HepG2 (cell line): ENCODE measurements at regions not wholly inside any gene's neighbourhood (a gene's known extent, or its start where the extent isn't known, plus 50 kb on each side); places are given as distances from the start of the nearest gene placed in this dataset.

ENCODE experiments used
- AKAP8 ChIP-seq: sonication (generic); formaldehyde crosslinking; IDR thresholded peaks from 2 replicates; pipeline ENCODE4 v1.5.1; 2020; ENCODE audit warnings: mild to moderate bottlenecking, missing genetic modification reagents
- GABPA ChIP-seq, 2 experiments: IDR thresholded peaks; 2 replicates each; pipeline ENCODE4 v1.6.1; 2011 to 2016; ENCODE audit warnings: low read depth in 2 of 2, low read length in 1 of 2, missing biosample characterization in 1 of 2, missing genetic modification characterization in 1 of 2
- HDAC2 ChIP-seq: sonication (generic); formaldehyde crosslinking; IDR thresholded peaks from 2 replicates; pipeline ENCODE4 v1.4.0; 2020; ENCODE audit warnings: missing genetic modification reagents
- NR2C2 ChIP-seq: sonication (generic); formaldehyde crosslinking; IDR thresholded peaks from 2 replicates; pipeline ENCODE4 v1.4.0; 2020; ENCODE audit warnings: missing genetic modification reagents, mild to moderate bottlenecking, moderate library complexity, borderline replicate concordance
- SALL2 ChIP-seq: sonication (generic); formaldehyde crosslinking; IDR thresholded peaks from 2 replicates; pipeline ENCODE4 v1.8.1; 2023; ENCODE audit warnings: mild to moderate bottlenecking, missing genetic modification reagents, inconsistent platforms
- TAF1 ChIP-seq: sonication (generic); formaldehyde crosslinking; IDR thresholded peaks from 2 replicates; pipeline ENCODE4 v1.4.0; 2020; ENCODE audit warnings: missing genetic modification reagents
- TAF15 ChIP-seq: fragments of 200-400 bp; formaldehyde crosslinking; IDR thresholded peaks from one replicate; pipeline ENCODE4 v1.6.1; 2018; ENCODE audit warnings: mild to moderate bottlenecking, low read depth, low read length; ENCODE audit not compliant: poor library complexity, severe bottlenecking
- ZKSCAN8 ChIP-seq: IDR thresholded peaks from 2 replicates; pipeline ENCODE4 v1.6.1; 2016; ENCODE audit warnings: borderline replicate concordance, missing genetic modification reagents, missing compliant biosample characterization
- ZNF788 ChIP-seq: sonication (generic); formaldehyde crosslinking; IDR thresholded peaks from 2 replicates; pipeline ENCODE4 v1.5.0; 2020; ENCODE audit warnings: mild to moderate bottlenecking, missing genetic modification reagents, borderline replicate concordance

- TF ChIP-seq AKAP8 (no peak), TAF1 (CRISPR knock-in tag) (no peak), ZKSCAN8 (CRISPR knock-in tag) (no peak), TAF15 (no peak), ZNF788 (CRISPR knock-in tag) (no peak), NR2C2 (no peak), HDAC2 (CRISPR knock-in tag) (no peak), SALL2 (CRISPR knock-in tag) (no peak), GABPA (IDR thresholded peaks at IDR 0.05; ENCODE audit: low read depth, low read length) (no peak), GABPA (CRISPR knock-in tag; IDR thresholded peaks at IDR 0.05; ENCODE audit: low read depth) (no peak)
These were observed 373.8 kb upstream of the ARGLU1 start for GRCh38 chr13:106941779-106942178.
